Stomach (tissue), 8 donors: ENCODE measurements at regions not wholly inside any gene's neighbourhood (a gene's known extent, or its start where the extent isn't known, plus 50 kb on each side); places are given as distances from the start of the nearest gene placed in this dataset.

ENCODE experiments used
- DNase-seq, 2 donors: peaks; one replicate each; pipeline versions ENCODE4 v3.0.0 to v3.0.0-alpha.2; 2013 to 2019
- H3K27ac ChIP-seq, 5 donors: fragments of 200-600 bp in 4 of 5; sonication (generic) in 4 of 5; one replicate each; pipeline ENCODE4 v1.5.1; 2013 to 2019; ENCODE audit warnings: mild to moderate bottlenecking in 1 of 5, moderate library complexity in 1 of 5
- H3K27me3 ChIP-seq, 3 donors: fragments of 200-600 bp; sonication (generic); one replicate each; pipeline ENCODE4 v1.5.1; 2017 to 2019; ENCODE audit warnings: mixed run types in 1 of 3
- H3K36me3 ChIP-seq, 4 donors: fragments of 200-600 bp; sonication (generic); 1 replicate in 3 of 4; 2 replicates in 1 of 4; pipeline ENCODE4 v1.5.1; 2016 to 2019
- H3K4me1 ChIP-seq, 4 donors: fragments of 200-600 bp; sonication (generic); one replicate each; pipeline ENCODE4 v1.5.1; 2016 to 2019
- H3K4me3 ChIP-seq, 4 donors: fragments of 200-600 bp; sonication (generic) in 3 of 4; one replicate each; pipeline ENCODE4 v1.5.1; 2016 to 2019; ENCODE audit warnings: mild to moderate bottlenecking in 1 of 4
- H3K9me3 ChIP-seq, 4 donors: fragments of 200-600 bp; sonication (generic); one replicate each; pipeline ENCODE4 v1.5.1; 2016 to 2019
- EP300 ChIP-seq: sonication (generic); formaldehyde crosslinking; IDR thresholded peaks from one replicate; pipeline ENCODE4 v1.6.1; 2017; ENCODE audit warnings: antibody characterized with exemption
- POLR2A ChIP-seq, 4 donors: fragments of 450-650 bp; IDR thresholded peaks; one replicate each; pipeline ENCODE4 v1.6.1; 2016; ENCODE audit warnings: antibody characterized with exemption in 4 of 4, control low read depth in 2 of 4, mild to moderate bottlenecking in 1 of 4, moderate library complexity in 1 of 4
- POLR2AphosphoS5 ChIP-seq, 3 donors: sonication (generic); formaldehyde crosslinking; IDR thresholded peaks; one replicate each; pipeline ENCODE4 v1.6.1; 2016; ENCODE audit warnings: antibody characterized with exemption in 3 of 3
- WGBS, 5 donors: extraction: QIAGEN DNeasy Blood & Tissue Kit in 3 of 5; methylation state at CpG; one replicate each; pipeline versions ENCODE4 v1.1.5 to v1.1.7; 2013 to 2018; 5-methylcytosine and 5-hydroxymethylcytosine counted together
- intact Hi-C: fragments of 100-400 bp; cut with DNase I; formaldehyde crosslinking; loops from one replicate; pipeline ENCODE4 v1.15.1; 2023; ENCODE audit warnings: low total_unique reads
- TF ChIP-seq, protein P1 (sequence below), 7 experiments: fragments of 450-650 bp in 4 of 7; fragments of 200-600 bp in 3 of 7; sonication (generic) in 3 of 7; IDR thresholded peaks; one replicate each; pipeline ENCODE4 v1.5.1; 2016 to 2019; ENCODE audit warnings: antibody characterized with exemption in 7 of 7, control low read depth in 2 of 7, mild to moderate bottlenecking in 1 of 7
- donor health status: healthy with polysubstance abuse.
- donor health status: Bipolar disorder and iron deficiency.
- donor health status: healthy.

- no peak for DNase-seq
- intact Hi-C loops = no loop called here
- Histone ChIP-seq H3K4me1 (peaks cover 0 to 21% (median 4%) of the 10 kb centered on the region in 4 donors), H3K4me3 (no peak overlapping the region), H3K27me3 (no peaks in the 10 kb centered on the region), H3K27ac (peak overlapping the region in 1 of 5 donors; percentile 44), H3K9me3 (no peaks in the 10 kb centered on the region), H3K36me3 (no peaks in the 10 kb centered on the region)
- 77 to 89% (median 81%) methylated on average over 4 of the region's 4 CpGs for WGBS, 5 donors
- no peak for TF ChIP-seq POLR2AphosphoS5 (IDR thresholded peaks at IDR 0.05)
- TF ChIP-seq, protein P1, sequence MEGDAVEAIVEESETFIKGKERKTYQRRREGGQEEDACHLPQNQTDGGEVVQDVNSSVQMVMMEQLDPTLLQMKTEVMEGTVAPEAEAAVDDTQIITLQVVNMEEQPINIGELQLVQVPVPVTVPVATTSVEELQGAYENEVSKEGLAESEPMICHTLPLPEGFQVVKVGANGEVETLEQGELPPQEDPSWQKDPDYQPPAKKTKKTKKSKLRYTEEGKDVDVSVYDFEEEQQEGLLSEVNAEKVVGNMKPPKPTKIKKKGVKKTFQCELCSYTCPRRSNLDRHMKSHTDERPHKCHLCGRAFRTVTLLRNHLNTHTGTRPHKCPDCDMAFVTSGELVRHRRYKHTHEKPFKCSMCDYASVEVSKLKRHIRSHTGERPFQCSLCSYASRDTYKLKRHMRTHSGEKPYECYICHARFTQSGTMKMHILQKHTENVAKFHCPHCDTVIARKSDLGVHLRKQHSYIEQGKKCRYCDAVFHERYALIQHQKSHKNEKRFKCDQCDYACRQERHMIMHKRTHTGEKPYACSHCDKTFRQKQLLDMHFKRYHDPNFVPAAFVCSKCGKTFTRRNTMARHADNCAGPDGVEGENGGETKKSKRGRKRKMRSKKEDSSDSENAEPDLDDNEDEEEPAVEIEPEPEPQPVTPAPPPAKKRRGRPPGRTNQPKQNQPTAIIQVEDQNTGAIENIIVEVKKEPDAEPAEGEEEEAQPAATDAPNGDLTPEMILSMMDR (IDR thresholded peaks at IDR 0.05) = no peak
- TF ChIP-seq POLR2A (IDR thresholded peaks at IDR 0.05) = no peak
- no peak for TF ChIP-seq EP300
Measured at GRCh38 chr10:43817368-43817767, 168.7 kb upstream of the ZNF32 start.

GRCh38 chr10:43816351-43817321 lies 168.0 kb upstream of the ZNF32 start:
- Histone ChIP-seq H3K36me3 (no peaks in the 10 kb centered on the region), H3K27ac (peak overlapping the region in 3 of 5 donors; percentile 28 to 44 (median 44)), H3K4me1 (peaks cover 0 to 17% (median 3%) of the 10 kb centered on the region in 4 donors), H3K4me3 (no peak overlapping the region), H3K27me3 (no peaks in the 10 kb centered on the region), H3K9me3 (no peaks in the 10 kb centered on the region)
- 56 to 73% (median 66%) methylated on average over 10 of the region's 10 CpGs for WGBS, 5 donors
- DNase-seq = peak; percentile 47 to 69
- TF ChIP-seq POLR2AphosphoS5 (IDR thresholded peaks at IDR 0.05) = peak in 1 of 3 donors; percentile 52
- TF ChIP-seq, protein P1 (IDR thresholded peaks at IDR 0.05) = no peak
- intact Hi-C loops = no loop called here

DNA sequence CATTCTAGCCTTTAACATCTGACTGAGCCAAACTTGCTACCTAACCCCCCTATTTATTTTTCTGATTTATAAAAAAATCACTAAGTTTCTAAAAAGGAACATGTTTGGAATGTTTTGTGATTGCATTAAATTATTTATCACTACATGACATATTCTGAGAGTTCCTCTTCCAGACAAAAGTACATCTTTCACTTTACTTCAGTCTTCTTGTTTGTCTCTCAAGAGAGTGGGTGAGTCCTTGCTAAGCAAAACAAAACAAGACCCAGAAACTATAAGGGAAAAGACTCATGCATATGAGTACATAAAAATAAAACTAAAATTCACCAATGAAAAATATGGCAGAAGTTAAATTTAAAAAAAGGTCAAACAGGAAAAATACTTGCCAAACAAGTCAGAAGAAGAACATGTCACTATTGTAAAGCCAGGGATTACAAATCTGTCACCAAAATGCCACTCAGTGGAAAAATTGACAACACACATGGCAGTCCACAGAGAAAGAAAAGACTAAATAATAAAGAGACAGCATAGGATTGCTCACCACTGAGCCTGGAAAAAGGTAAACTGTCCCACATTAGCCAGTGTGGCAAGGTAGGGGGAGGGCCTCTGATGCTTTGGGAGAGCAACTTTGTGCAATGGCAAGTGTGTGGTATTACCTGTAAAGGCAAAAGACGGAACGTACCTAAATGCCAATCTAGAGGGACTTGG lies 166.7 kb upstream of the ZNF32 start:
- no peak for TF ChIP-seq POLR2AphosphoS5 (IDR thresholded peaks at IDR 0.05)
- TF ChIP-seq, protein P1 (IDR thresholded peaks at IDR 0.05) = no peak
- no peak for TF ChIP-seq EP300
- no peak for TF ChIP-seq POLR2A (IDR thresholded peaks at IDR 0.05)
- H3K4me3 ChIP-seq = no peak overlapping the region
- H3K9me3 ChIP-seq = no peaks in the 10 kb centered on the region
- H3K27ac ChIP-seq = peak overlapping the region in 2 of 5 donors; percentile 44
- peaks cover 0 to 17% (median 3%) of the 10 kb centered on the region in 4 donors for H3K4me1 ChIP-seq
- no peaks in the 10 kb centered on the region for H3K27me3 ChIP-seq
- H3K36me3 ChIP-seq = no peaks in the 10 kb centered on the region
- intact Hi-C loops = no loop called here
- no peak for DNase-seq
- 94 to 98% (median 97%) methylated on average over 2 of the region's 2 CpGs for WGBS, 5 donors

DNA sequence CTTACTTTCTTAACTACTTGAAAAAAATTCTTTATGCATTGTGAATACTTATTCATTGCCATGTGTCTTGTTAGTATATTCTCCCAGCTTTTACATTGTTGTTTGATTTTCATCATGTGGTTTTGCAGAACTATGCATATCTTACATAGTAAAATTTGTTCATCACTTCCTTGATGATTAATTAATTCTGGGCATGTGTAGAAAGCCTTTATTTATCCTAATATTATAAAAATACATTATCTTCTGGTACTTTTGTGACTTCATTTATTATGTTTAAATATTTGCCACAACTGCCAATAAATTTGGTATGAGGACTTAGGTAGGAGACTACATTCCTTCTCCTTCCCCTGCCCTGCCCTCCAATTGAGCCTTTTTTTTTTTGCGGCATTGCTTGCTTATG lies 166.0 kb upstream of the ZNF32 start:
- WGBS, 5 donors = 95 to 100% (median 100%) methylated on average over 1 of the region's 1 CpG
- Histone ChIP-seq H3K36me3 (no peaks in the 10 kb centered on the region), H3K27me3 (no peaks in the 10 kb centered on the region), H3K27ac (no peak overlapping the region), H3K4me3 (no peak overlapping the region), H3K9me3 (no peaks in the 10 kb centered on the region), H3K4me1 (peaks cover 0 to 17% (median 4%) of the 10 kb centered on the region in 4 donors)
- no peak for DNase-seq
- TF ChIP-seq, protein P1 (IDR thresholded peaks at IDR 0.05) = no peak
- TF ChIP-seq EP300 (no peak), POLR2AphosphoS5 (IDR thresholded peaks at IDR 0.05) (no peak)
- intact Hi-C loops = no loop called here
